Stimulated activated CD8-positive, alpha-beta memory T cell treated with anti-CD3 and anti-CD28 coated beads, Interleukin-2, amount 100 ng/mL, for 1 hour (primary cell): ENCODE measurements at regions not wholly inside any gene's neighbourhood (a gene's known extent, or its start where the extent isn't known, plus 50 kb on each side); places are given as distances from the start of the nearest gene placed in this dataset.

Experiments used
- DNase-seq, 2 donors: peaks; one replicate each; pipeline ENCODE4 v3.0.0-alpha.2; 2020; ENCODE audit warnings: low read depth in 2 of 2

GRCh38 chr12:91316161-91316906 is 133.7 kb upstream of the DCN start:
- no peak for DNase-seq

- DNase-seq: no peak
These were observed 128.5 kb upstream of the DCN start for GRCh38 chr12:91311081-91311480.

DNA sequence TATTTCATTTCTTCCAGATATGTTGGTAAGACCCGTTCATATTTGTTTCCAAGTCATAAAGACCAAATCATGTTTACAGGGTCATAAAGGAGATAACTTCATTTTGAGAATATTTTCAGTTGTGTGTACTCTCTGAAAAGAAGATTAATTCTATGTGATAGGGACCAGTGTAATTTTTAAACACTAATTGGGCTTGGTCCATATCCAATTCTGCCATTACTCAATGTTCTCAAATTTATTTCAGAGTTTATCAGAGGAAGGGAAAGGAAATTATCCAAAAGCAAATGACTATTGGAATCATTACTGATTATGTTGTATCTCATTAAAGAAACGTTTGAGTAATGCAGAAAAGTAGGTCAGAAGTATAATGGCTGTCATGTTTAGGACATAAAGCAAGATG is 126.8 kb upstream of the DCN start:
- DNase-seq: no peak

GRCh38 chr12:91307957-91308670 is 125.5 kb upstream of the DCN start:
- no peak for DNase-seq

DNA sequence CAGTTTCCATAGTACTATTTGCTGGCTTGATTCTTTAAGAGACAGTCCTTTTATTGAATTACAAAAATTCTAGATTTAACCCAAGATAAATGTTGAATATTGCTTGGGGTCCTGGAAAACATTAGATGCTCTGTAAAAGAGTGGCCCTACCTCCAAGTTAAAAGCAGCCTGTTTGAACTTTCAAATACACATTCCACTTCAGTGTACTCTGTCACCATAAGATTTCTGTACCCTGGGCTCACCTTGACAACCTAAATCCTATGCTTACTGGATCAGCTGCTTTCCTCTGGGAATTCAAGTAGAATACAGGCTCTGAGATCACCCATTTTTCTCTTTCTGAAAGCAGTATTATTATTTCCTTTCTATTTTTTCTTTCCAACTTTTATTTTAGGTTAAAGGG is 107.7 kb upstream of the DCN start:
- DNase-seq: no peak

DNA sequence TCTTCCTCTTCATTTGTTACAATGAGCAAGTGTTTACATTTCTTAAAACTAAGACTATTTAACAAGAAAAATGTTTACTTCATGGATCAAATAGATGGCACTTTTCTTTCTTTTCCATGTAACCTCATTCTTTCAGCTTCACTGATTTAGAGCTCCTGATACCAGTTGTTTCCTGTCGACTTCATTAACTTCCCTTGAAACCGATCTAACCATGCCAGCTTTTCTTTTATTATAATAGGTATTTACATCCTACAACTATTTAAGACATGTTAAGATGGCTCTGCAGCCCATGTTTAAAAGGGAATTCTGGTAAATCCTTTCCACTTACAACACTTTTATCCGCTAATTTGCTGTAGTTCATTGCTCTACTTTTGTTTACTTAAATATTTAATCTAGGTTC is 107.3 kb upstream of the DCN start:
- no peak for DNase-seq

GRCh38 chr12:91289072-91289471 is 106.5 kb upstream of the DCN start:
- no peak for DNase-seq

- no peak for DNase-seq
These were observed 105.1 kb upstream of the DCN start for GRCh38 chr12:91287753-91288152.

GRCh38 chr12:91278126-91278525 is 95.5 kb upstream of the DCN start:
- DNase-seq: no peak

GRCh38 chr12:91276509-91276908 is 93.9 kb upstream of the DCN start:
- no peak for DNase-seq

DNA sequence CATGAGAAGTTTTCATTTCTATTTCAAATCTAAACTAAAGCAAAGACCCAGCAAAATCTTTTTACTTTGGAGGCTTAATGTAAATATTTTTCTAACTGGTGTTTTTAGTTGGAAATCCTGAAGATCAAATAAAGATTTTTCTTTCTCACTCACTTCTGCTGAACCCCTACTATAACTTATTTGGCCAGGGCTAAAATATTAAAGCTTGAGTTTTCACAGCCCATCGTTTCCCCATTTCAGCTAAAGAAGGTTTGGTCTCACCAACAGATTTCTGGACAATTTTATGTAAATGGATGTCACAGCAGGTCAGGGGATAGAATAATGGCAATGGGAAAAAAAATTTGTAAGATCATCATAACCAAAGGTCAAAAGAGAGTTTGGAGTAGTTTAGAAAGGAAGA is 92.7 kb upstream of the DCN start:
- DNase-seq: no peak

- DNase-seq: no peak
These were observed 92.3 kb upstream of the DCN start for GRCh38 chr12:91274916-91275315.

GRCh38 chr12:91273560-91273959 is 90.9 kb upstream of the DCN start:
- no peak for DNase-seq

GRCh38 chr12:91272461-91273063 is 89.9 kb upstream of the DCN start:
- no peak for DNase-seq

GRCh38 chr12:91271185-91271584 is 88.6 kb upstream of the DCN start:
- no peak for DNase-seq

- DNase-seq: no peak
These were observed 84.4 kb upstream of the DCN start for GRCh38 chr12:91267039-91267438.

- no peak for DNase-seq
These were observed 81.6 kb upstream of the DCN start for GRCh38 chr12:91264178-91264577.

- no peak for DNase-seq
These were observed 79.4 kb upstream of the DCN start for GRCh38 chr12:91261820-91262676.

DNA sequence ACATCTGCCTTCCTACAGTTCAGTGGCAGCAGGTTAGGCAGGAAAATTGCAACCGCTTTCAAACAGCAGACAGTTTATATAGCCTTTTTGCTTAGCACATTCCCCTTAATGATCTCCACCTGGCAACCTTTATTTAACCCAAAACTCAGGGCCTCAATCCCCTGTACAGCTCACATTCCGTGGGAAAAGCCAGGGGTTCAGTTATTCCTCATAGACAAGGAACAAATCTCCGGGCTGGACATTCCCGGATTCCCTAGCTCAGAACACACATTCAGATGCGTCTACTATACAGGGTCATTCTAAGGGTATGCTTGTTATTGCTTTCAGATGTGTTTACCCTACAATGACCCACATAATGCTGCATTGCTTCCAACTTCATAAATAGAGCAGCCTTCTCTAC is 73.8 kb upstream of the DCN start:
- no peak for DNase-seq

GRCh38 chr12:91252341-91252740 is 69.7 kb upstream of the DCN start:
- DNase-seq: no peak

DNA sequence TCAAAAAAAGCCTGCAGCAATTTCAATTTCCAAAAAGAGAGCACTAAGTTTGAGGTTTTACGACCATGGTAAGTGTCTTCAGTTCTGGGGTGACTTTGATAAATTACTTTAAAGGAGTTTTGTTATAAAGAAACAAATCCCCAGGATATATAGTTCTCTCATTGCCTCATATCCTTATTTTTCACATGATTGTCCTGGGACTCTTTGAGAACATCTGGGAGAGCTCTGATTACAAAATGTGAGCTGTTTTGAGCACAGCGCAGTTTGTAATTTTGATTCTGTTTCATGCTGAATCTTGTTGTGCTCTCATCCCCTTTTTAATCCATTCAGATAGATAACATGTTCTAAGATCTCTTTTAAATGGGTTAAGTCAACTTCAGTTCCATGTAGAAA is 67.7 kb upstream of the DCN start:
- no peak for DNase-seq
